SK-N-SH (cell line): ENCODE measurements at regions not wholly inside any gene's neighbourhood (a gene's known extent, or its start where the extent isn't known, plus 50 kb on each side); places are given as distances from the start of the nearest gene placed in this dataset.

Source experiments
- CTCF ChIA-PET: fragments of 300-600, 350-600 bp; formaldehyde crosslinking; extraction: SDS; loops from one replicate; lab custom pipeline; 2021; lab: Yijun Ruan, JAX
- POLR2A ChIA-PET: fragments of 350-600 bp; sonication (Branson Sonifier 250); formaldehyde crosslinking; extraction: SDS; loops from one replicate; lab custom pipeline; 2020; ENCODE audit warnings: antibody characterized with exemption, inconsistent platforms; lab: Yijun Ruan, JAX
- DNase-seq: peaks from one replicate; pipeline ENCODE4 v3.0.0; 2012
- H2AFZ ChIP-seq: fragments of 200-600 bp; sonication (generic); 2 replicates; pipeline ENCODE4 v1.8.1; 2016; ENCODE audit warnings: antibody characterized with exemption, mild to moderate bottlenecking, low read depth
- H3F3A ChIP-seq: fragments of 200-600 bp; sonication (generic); replicated peaks from 2 replicates; pipeline ENCODE3; 2016; ENCODE audit warnings: antibody characterized with exemption, mild to moderate bottlenecking; ENCODE audit not compliant: insufficient read depth
- H3K27ac ChIP-seq, 2 experiments: fragments of 200-500 bp in 1 of 2; fragments of 200-600 bp in 1 of 2; sonication (Bioruptor generic) in 1 of 2; sonication (generic), shearing (Covaris generic) in 1 of 2; 2 replicates each; pipeline versions ENCODE4 v1.5.1 to v1.6.1; 2014 to 2016; ENCODE audit warnings: low read depth in 2 of 2, inconsistent platforms in 1 of 2, low read length in 1 of 2, mild to moderate bottlenecking in 1 of 2, mixed read lengths in 1 of 2
- H3K27me3 ChIP-seq: fragments of 200-600 bp; sonication (generic), shearing (Covaris generic); 2 replicates; pipeline ENCODE4 v1.6.1; 2016; ENCODE audit warnings: mixed run types; ENCODE audit not compliant: insufficient read depth
- H3K36me3 ChIP-seq, 2 experiments: fragments of 200-500 bp in 1 of 2; fragments of 200-600 bp in 1 of 2; sonication (Bioruptor generic) in 1 of 2; sonication (generic) in 1 of 2; replicated peaks in 1 of 2; 2 replicates each; pipeline versions ENCODE3 to v1.5.1; 2014 to 2016; ENCODE audit warnings: low read length in 1 of 2, mild to moderate bottlenecking in 1 of 2; ENCODE audit not compliant: insufficient read depth in 2 of 2, control insufficient read depth in 1 of 2
- H3K4me1 ChIP-seq, 2 experiments: fragments of 200-500 bp in 1 of 2; fragments of 200-600 bp in 1 of 2; sonication (Bioruptor generic) in 1 of 2; sonication (generic), shearing (Covaris generic) in 1 of 2; 2 replicates each; pipeline versions ENCODE4 v1.5.1 to v1.6.1; 2014 to 2016; ENCODE audit warnings: low read depth in 1 of 2, low read length in 1 of 2, mixed run types in 1 of 2; ENCODE audit not compliant: insufficient read depth in 2 of 2, control insufficient read depth in 1 of 2
- H3K4me2 ChIP-seq: fragments of 200-600 bp; sonication (generic), shearing (Covaris generic); 2 replicates; pipeline ENCODE4 v1.6.1; 2017; ENCODE audit warnings: mixed run types
- H3K4me3 ChIP-seq, 2 experiments: fragments of 200-500 bp in 1 of 2; fragments of 200-600 bp in 1 of 2; sonication (Bioruptor generic) in 1 of 2; sonication (generic), shearing (Covaris generic) in 1 of 2; 2 replicates each; pipeline versions ENCODE4 v1.5.1 to v1.8.1; 2014 to 2016; ENCODE audit warnings: low read depth in 2 of 2, inconsistent platforms in 1 of 2, low read length in 1 of 2, mild to moderate bottlenecking in 1 of 2, mixed read lengths in 1 of 2, moderate library complexity in 1 of 2
- H3K79me2 ChIP-seq: fragments of 200-600 bp; sonication (generic); 2 replicates; pipeline ENCODE4 v1.8.1; 2017; ENCODE audit warnings: mild to moderate bottlenecking; ENCODE audit not compliant: insufficient read depth
- H3K9ac ChIP-seq: fragments of 200-600 bp; sonication (generic); 2 replicates; pipeline ENCODE4 v1.6.1; 2017; ENCODE audit warnings: mixed run types
- H3K9me2 ChIP-seq: fragments of 200-600 bp; sonication (generic); 2 replicates; pipeline ENCODE4 v1.6.1; 2017; ENCODE audit warnings: mixed run types
- H3K9me3 ChIP-seq: fragments of 200-600 bp; sonication (generic); 2 replicates; pipeline ENCODE4 v1.6.1; 2017; ENCODE audit warnings: mixed run types, mild to moderate bottlenecking, moderate library complexity
- H4K20me1 ChIP-seq: fragments of 200-600 bp; sonication (generic); 2 replicates; pipeline ENCODE4 v1.6.1; 2017; ENCODE audit warnings: mild to moderate bottlenecking, mixed run types; ENCODE audit not compliant: insufficient read depth
- ELF1 ChIP-seq: IDR thresholded peaks from 2 replicates; pipeline ENCODE4 v1.4.0; 2012
- FOXJ3 ChIP-seq: sonication (generic); formaldehyde crosslinking; IDR thresholded peaks from 2 replicates; pipeline ENCODE4 v1.5.1; 2020; ENCODE audit warnings: mild to moderate bottlenecking, missing genetic modification reagents
- IRF3 ChIP-seq: fragments of 150-350 bp; IDR thresholded peaks from 2 replicates; pipeline ENCODE4 v1.6.1; 2016; ENCODE audit warnings: mild to moderate bottlenecking, low read depth, low read length
- NFIC ChIP-seq: IDR thresholded peaks from 2 replicates; pipeline ENCODE4 v1.4.0; 2012; ENCODE audit warnings: borderline replicate concordance
- PBX3 ChIP-seq: IDR thresholded peaks from 2 replicates; pipeline ENCODE4; 2012
- REST ChIP-seq: IDR thresholded peaks from 2 replicates; pipeline ENCODE4 v1.6.1; 2012; ENCODE audit warnings: mild to moderate bottlenecking, low read depth, low read length, moderate library complexity
- SMC3 ChIP-seq: IDR thresholded peaks from 2 replicates; pipeline ENCODE4 v1.6.1; 2012; ENCODE audit warnings: low read depth, low read length, improper control_type of control experiment
- TEAD4 ChIP-seq: IDR thresholded peaks from 2 replicates; pipeline ENCODE4 v1.4.0; 2012; ENCODE audit warnings: mild to moderate bottlenecking, borderline replicate concordance; ENCODE audit not compliant: insufficient read depth
- USF2 ChIP-seq: fragments of 150-350 bp; IDR thresholded peaks from 2 replicates; pipeline ENCODE4 v1.6.1; 2017; ENCODE audit warnings: antibody characterized with exemption, low read length, low read depth, borderline replicate concordance
- ZBTB33 ChIP-seq: IDR thresholded peaks from 2 replicates; pipeline ENCODE4 v1.4.0; 2012; ENCODE audit warnings: low read depth, borderline replicate concordance
- WGBS: methylation state at CpG from one replicate; pipeline ENCODE4 v1.1.6; 2017; ENCODE audit warnings: low lambda C conversion rate; 5-methylcytosine and 5-hydroxymethylcytosine counted together

- no peak overlapping the region for H3K4me3 ChIP-seq
- no peaks in the 10 kb centered on the region for H3K9me2 ChIP-seq
- POLR2A ChIA-PET: no interaction called here
- no peaks in the 10 kb centered on the region for H3F3A ChIP-seq
- no peaks in the 10 kb centered on the region for H3K27me3 ChIP-seq
- H3K36me3 ChIP-seq: no peaks in the 10 kb centered on the region
- H3K27ac ChIP-seq: no peak overlapping the region
- no peaks in the 10 kb centered on the region for H4K20me1 ChIP-seq
- WGBS: 81% methylated on average over 2 of the region's 2 CpGs
- H2AFZ ChIP-seq: no peak overlapping the region
- no peak overlapping the region for H3K9ac ChIP-seq
- H3K4me1 ChIP-seq: peaks cover 0 to 6% of the 10 kb centered on the region in 2 experiments; a peak in 1 of 4 replicates
- TF ChIP-seq REST (no peak), ZBTB33 (no peak), SMC3 (no peak)
- CTCF ChIA-PET: no interaction called here
- H3K9me3 ChIP-seq: no peaks in the 10 kb centered on the region
- no peak for DNase-seq
- no peaks in the 10 kb centered on the region for H3K79me2 ChIP-seq
- H3K4me2 ChIP-seq: no peak overlapping the region
Observed at GRCh38 chr17:33598797-33599196, 305.7 kb upstream of the ASIC2 start.

GRCh38 chr17:33602981-33603380 is 309.9 kb upstream of the ASIC2 start:
- no peak overlapping the region for H3K4me2 ChIP-seq
- CTCF ChIA-PET: interaction anchor here (1.2 kb wide), 1 partner anchor 83 kb away, joined by 3 read pairs; no protein-coding TSS in a partner anchor
- 0% methylated on average over 1 of the region's 1 CpG for WGBS
- no peak for TF ChIP-seq PBX3
- no peak for TF ChIP-seq ELF1
- no peak for TF ChIP-seq FOXJ3 (CRISPR knock-in tag)
- no peak for TF ChIP-seq IRF3
- TF ChIP-seq ZBTB33: no peak
- no peak for TF ChIP-seq REST
- TF ChIP-seq USF2: no peak
- no peak for TF ChIP-seq NFIC
- TF ChIP-seq TEAD4: no peak

More at GRCh38 chr17:33602981-33603380, 309.9 kb upstream of the ASIC2 start:
- no peaks in the 10 kb centered on the region for H3K9me3 ChIP-seq
- H3F3A ChIP-seq: no peaks in the 10 kb centered on the region
- H3K9me2 ChIP-seq: no peaks in the 10 kb centered on the region
- no peak overlapping the region for H3K27ac ChIP-seq
- H3K79me2 ChIP-seq: no peaks in the 10 kb centered on the region
- no peak overlapping the region for H3K9ac ChIP-seq
- H3K4me1 ChIP-seq: peaks cover 0 to 8% of the 10 kb centered on the region in 2 experiments; a peak in 1 of 4 replicates
- no peaks in the 10 kb centered on the region for H3K27me3 ChIP-seq
- POLR2A ChIA-PET: no interaction called here
- no peak overlapping the region for H2AFZ ChIP-seq
- H3K4me3 ChIP-seq: no peak overlapping the region
- no peaks in the 10 kb centered on the region for H3K36me3 ChIP-seq
- DNase-seq: peak; percentile 27
- H4K20me1 ChIP-seq: no peaks in the 10 kb centered on the region
